GM12875 (cell line): ENCODE measurements at regions not wholly inside any gene's neighbourhood (a gene's known extent, or its start where the extent isn't known, plus 50 kb on each side); places are given as distances from the start of the nearest gene placed in this dataset.

Experiments used
- H3K4me3 ChIP-seq: one replicate; pipeline ENCODE4 v1.5.1; 2011; ENCODE audit warnings: low read depth, low read length, control low read depth
- CTCF ChIP-seq: IDR thresholded peaks from 2 replicates; pipeline ENCODE4 v1.5.1; 2011; ENCODE audit warnings: low read depth, mild to moderate bottlenecking, control low read depth, inconsistent platforms, low read length, moderate library complexity, borderline replicate concordance; ENCODE audit not compliant: insufficient read depth

GRCh38 chr2:11102466-11102865, 52.8 kb upstream of the SLC66A3 start:
- H3K4me3 ChIP-seq = no peak overlapping the region
- TF ChIP-seq CTCF = no peak

- no peak overlapping the region for H3K4me3 ChIP-seq
- TF ChIP-seq CTCF = no peak
Observed at GRCh38 chr2:11102956-11103860, 52.1 kb upstream of the SLC66A3 start.

- H3K4me3 ChIP-seq = no peak overlapping the region
- TF ChIP-seq CTCF = no peak
Observed at GRCh38 chr2:11103984-11104793, 51.1 kb upstream of the SLC66A3 start.

GRCh38 chr2:11104794-11105660, 50.2 kb upstream of the SLC66A3 start:
- no peak overlapping the region for H3K4me3 ChIP-seq
- TF ChIP-seq CTCF = no peak
